GM19324 (cell line): ENCODE measurements at regions not wholly inside any gene's neighbourhood (a gene's known extent, or its start where the extent isn't known, plus 50 kb on each side); places are given as distances from the start of the nearest gene placed in this dataset.
"Not testable (repeated sequence)": the region's sequence is repeated elsewhere in the genome, so short reads cannot be mapped to it uniquely, and the experiment has no call there.

ENCODE experiments used
- ATAC-seq: cut with Tn5 transposase; IDR thresholded peaks from one replicate; pipeline ENCODE4 v1.9.1; 2021; ENCODE audit warnings: mild to moderate bottlenecking, moderate library complexity; ENCODE audit not compliant: unreplicated experiment, low FRiP score

GRCh38 chr4:112939901-112940300, 109.6 kb upstream of the ANK2 start:
- no peak for ATAC-seq

- ATAC-seq = no peak
These were observed 109.1 kb upstream of the ANK2 start for GRCh38 chr4:112940336-112940735.

- no peak for ATAC-seq
These were observed 107.4 kb upstream of the ANK2 start for GRCh38 chr4:112942077-112942476.

- ATAC-seq = no peak
These were observed 106.5 kb upstream of the ANK2 start for GRCh38 chr4:112942997-112943396.

- no peak for ATAC-seq
These were observed 105.4 kb upstream of the ANK2 start for GRCh38 chr4:112944006-112944405.

GRCh38 chr4:112946127-112946526, 103.3 kb upstream of the ANK2 start:
- ATAC-seq = no peak

- ATAC-seq = no peak
These were observed 101.8 kb upstream of the ANK2 start for GRCh38 chr4:112947616-112948015.

GRCh38 chr4:112951362-112952312, 97.8 kb upstream of the ANK2 start:
- no peak for ATAC-seq

- no peak for ATAC-seq
These were observed 97.1 kb upstream of the ANK2 start for GRCh38 chr4:112952313-112952700.

- ATAC-seq = no peak
These were observed 96.2 kb upstream of the ANK2 start for GRCh38 chr4:112953262-112953661.

GRCh38 chr4:112954286-112954685, 95.2 kb upstream of the ANK2 start:
- ATAC-seq = no peak

- no peak for ATAC-seq
These were observed 93.0 kb upstream of the ANK2 start for GRCh38 chr4:112956484-112956896.

- ATAC-seq = not testable (repeated sequence)
These were observed 91.7 kb upstream of the ANK2 start for GRCh38 chr4:112957764-112958163.

GRCh38 chr4:112966701-112967488, 82.6 kb upstream of the ANK2 start:
- no peak for ATAC-seq

GRCh38 chr4:112968451-112969159, 80.8 kb upstream of the ANK2 start:
- ATAC-seq = no peak

- ATAC-seq = no peak
These were observed 78.5 kb upstream of the ANK2 start for GRCh38 chr4:112970903-112971302.

GRCh38 chr4:112973750-112974251, 75.7 kb upstream of the ANK2 start:
- ATAC-seq = no peak

GRCh38 chr4:112975567-112976355, 73.7 kb upstream of the ANK2 start:
- ATAC-seq = no peak

GRCh38 chr4:112978691-112979472, 70.6 kb upstream of the ANK2 start:
- ATAC-seq = no peak
